Tibial artery (tissue), 4 donors: ENCODE measurements at regions not wholly inside any gene's neighbourhood (a gene's known extent, or its start where the extent isn't known, plus 50 kb on each side); places are given as distances from the start of the nearest gene placed in this dataset.
"Not testable (repeated sequence)": the region's sequence is repeated elsewhere in the genome, so short reads cannot be mapped to it uniquely, and the experiment has no call there.

Experiments
- DNase-seq, 2 donors: peaks; one replicate each; pipeline ENCODE4 v3.0.0-alpha.2; 2019
- H3K27ac ChIP-seq, 2 donors: fragments of 200-600 bp; sonication (generic) in 1 of 2; 1 replicate in 1 of 2; 2 replicates in 1 of 2; pipeline ENCODE4 v1.5.1; 2018 to 2019; ENCODE audit warnings: mild to moderate bottlenecking in 1 of 2
- H3K27me3 ChIP-seq, 2 donors: fragments of 200-600 bp; sonication (generic) in 1 of 2; one replicate each; pipeline versions ENCODE4 v1.5.1 to v1.6.0; 2016 to 2019
- H3K36me3 ChIP-seq, 3 donors: fragments of 200-600 bp; sonication (generic) in 2 of 3; one replicate each; pipeline ENCODE4 v1.5.1; 2016 to 2019; ENCODE audit warnings: mild to moderate bottlenecking in 2 of 3
- H3K4me1 ChIP-seq, 4 donors: fragments of 200-600 bp; sonication (generic) in 2 of 4; 1 replicate in 3 of 4; 2 replicates in 1 of 4; pipeline ENCODE4 v1.5.1; 2016 to 2019
- H3K4me3 ChIP-seq, 2 donors: fragments of 200-600 bp; sonication (generic) in 1 of 2; 1 replicate in 1 of 2; 2 replicates in 1 of 2; pipeline ENCODE4 v1.5.1; 2018 to 2019; ENCODE audit warnings: mild to moderate bottlenecking in 2 of 2
- H3K9me3 ChIP-seq, 3 donors: fragments of 200-600 bp; sonication (generic) in 1 of 3; one replicate each; pipeline ENCODE4 v1.5.1; 2016 to 2019
- intact Hi-C: fragments of 100-400 bp; cut with DNase I; formaldehyde crosslinking; loops from one replicate; pipeline ENCODE4 v1.15.0; 2023; ENCODE audit warnings: low total_unique reads
- TF ChIP-seq, protein P1 (sequence below), 2 experiments: fragments of 200-600 bp in 1 of 2; fragments of 450-650 bp in 1 of 2; IDR thresholded peaks; one replicate each; pipeline ENCODE4 v1.5.1; 2017 to 2019; ENCODE audit warnings: antibody characterized with exemption in 2 of 2, mild to moderate bottlenecking in 1 of 2, moderate library complexity in 1 of 2

DNA sequence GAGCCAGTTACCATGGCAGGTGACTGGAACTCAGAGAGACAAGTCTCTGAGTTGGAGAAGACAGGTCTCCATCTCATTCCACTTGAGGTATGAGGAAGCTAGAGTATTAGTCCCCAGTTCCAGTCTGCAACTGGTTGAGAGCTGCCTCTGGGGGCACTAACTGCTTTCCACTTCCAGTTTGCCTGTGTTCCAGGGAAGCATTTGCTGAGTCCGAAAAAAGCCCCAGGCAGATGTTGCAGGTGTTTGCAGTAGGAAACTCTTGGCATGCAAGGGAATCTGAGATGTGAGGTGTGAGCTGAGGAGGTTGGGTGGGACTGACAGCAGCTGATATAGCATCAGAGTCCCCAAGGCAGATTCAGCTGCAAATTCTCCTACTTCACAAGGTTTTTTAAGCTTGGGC is 272.2 kb upstream of the CASK start:
- Histone ChIP-seq H3K27me3 (no peaks in the 10 kb centered on the region), H3K4me3 (no peak overlapping the region), H3K36me3 (no peaks in the 10 kb centered on the region), H3K27ac (no peak overlapping the region), H3K9me3 (peaks cover 0 to 5% (median 0%) of the 10 kb centered on the region in 3 donors), H3K4me1 (no peaks in the 10 kb centered on the region)
- intact Hi-C loops: no loop called here
- TF ChIP-seq, protein P1, sequence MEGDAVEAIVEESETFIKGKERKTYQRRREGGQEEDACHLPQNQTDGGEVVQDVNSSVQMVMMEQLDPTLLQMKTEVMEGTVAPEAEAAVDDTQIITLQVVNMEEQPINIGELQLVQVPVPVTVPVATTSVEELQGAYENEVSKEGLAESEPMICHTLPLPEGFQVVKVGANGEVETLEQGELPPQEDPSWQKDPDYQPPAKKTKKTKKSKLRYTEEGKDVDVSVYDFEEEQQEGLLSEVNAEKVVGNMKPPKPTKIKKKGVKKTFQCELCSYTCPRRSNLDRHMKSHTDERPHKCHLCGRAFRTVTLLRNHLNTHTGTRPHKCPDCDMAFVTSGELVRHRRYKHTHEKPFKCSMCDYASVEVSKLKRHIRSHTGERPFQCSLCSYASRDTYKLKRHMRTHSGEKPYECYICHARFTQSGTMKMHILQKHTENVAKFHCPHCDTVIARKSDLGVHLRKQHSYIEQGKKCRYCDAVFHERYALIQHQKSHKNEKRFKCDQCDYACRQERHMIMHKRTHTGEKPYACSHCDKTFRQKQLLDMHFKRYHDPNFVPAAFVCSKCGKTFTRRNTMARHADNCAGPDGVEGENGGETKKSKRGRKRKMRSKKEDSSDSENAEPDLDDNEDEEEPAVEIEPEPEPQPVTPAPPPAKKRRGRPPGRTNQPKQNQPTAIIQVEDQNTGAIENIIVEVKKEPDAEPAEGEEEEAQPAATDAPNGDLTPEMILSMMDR (IDR thresholded peaks at IDR 0.05): no peak
- DNase-seq: no peak

DNA sequence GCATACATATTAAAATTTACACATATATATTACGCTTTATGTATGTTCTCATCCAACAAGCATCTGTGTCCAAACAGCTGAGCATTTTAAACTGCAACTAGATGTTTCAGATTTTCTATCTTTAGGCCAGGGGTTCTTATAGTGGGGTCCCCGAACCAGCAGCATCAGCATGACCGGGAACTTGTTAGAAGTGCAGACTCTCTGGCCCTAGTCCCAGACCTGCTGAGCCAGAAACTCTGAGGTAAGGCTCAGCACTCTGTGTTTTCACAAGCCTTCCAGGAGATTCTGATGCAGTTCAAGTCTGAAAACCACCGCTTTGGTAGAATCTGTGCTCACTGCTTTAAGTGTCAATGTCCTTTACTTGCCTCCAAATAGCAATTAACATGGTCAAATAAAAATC is 266.2 kb upstream of the CASK start:
- Histone ChIP-seq H3K9me3 (peaks cover 0 to 5% (median 0%) of the 10 kb centered on the region in 3 donors), H3K4me3 (no peak overlapping the region), H3K27ac (no peak overlapping the region), H3K27me3 (no peaks in the 10 kb centered on the region), H3K36me3 (no peaks in the 10 kb centered on the region), H3K4me1 (no peaks in the 10 kb centered on the region)
- intact Hi-C loops: no loop called here
- TF ChIP-seq, protein P1 (IDR thresholded peaks at IDR 0.05): no peak
- DNase-seq: no peak

DNA sequence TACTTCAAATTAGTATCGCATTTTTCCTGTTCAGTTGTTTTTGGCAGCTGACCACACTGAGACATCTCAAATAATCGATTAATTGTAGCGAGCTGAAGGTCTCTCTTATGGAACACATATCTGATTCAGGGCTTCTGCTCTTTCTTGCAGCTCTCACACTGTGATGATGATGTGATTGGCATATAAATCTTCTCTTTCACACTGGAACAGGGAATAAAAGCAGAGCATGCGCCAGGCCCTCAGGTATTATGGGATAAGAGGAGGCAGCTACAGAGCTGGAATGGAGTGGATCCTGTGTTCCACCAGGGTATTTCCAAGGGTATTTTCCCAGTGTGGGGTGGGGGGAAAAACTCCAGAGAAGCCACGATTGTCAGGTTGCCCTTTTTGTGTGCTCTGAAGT is 265.4 kb upstream of the CASK start:
- H3K36me3 ChIP-seq: no peaks in the 10 kb centered on the region
- H3K27ac ChIP-seq: no peak overlapping the region
- H3K9me3 ChIP-seq: peaks cover 0 to 5% (median 0%) of the 10 kb centered on the region in 3 donors
- TF ChIP-seq, protein P1 (IDR thresholded peaks at IDR 0.05): no peak
- intact Hi-C loops: no loop called here
- no peak overlapping the region for H3K4me3 ChIP-seq
- no peaks in the 10 kb centered on the region for H3K27me3 ChIP-seq
- H3K4me1 ChIP-seq: no peaks in the 10 kb centered on the region
- DNase-seq: no peak

DNA sequence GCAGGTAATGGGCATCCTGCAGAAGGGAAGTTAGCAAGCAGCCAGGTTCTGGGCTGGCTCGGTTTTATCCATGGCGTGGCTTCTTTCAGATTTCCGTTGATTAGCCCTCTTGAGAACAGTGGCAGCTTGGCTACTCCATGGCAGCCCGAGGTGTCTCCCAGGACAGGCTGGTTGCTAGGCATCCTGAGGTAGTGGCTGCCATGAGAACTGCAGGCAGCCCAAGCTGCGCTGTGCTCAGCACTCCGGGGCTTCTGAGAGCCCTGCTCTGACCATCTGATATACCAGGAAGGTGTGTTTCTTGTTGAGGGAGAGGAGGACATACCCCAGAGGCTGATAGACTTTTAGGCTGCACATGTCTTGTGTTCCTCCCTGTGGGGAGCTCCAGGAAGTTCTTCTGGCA is 253.4 kb upstream of the CASK start:
- Histone ChIP-seq H3K9me3 (no peaks in the 10 kb centered on the region), H3K27ac (no peak overlapping the region), H3K36me3 (no peaks in the 10 kb centered on the region), H3K4me3 (no peak overlapping the region), H3K27me3 (no peaks in the 10 kb centered on the region), H3K4me1 (no peaks in the 10 kb centered on the region)
- TF ChIP-seq, protein P1 (IDR thresholded peaks at IDR 0.05): no peak
- intact Hi-C loops: no loop called here
- no peak for DNase-seq

DNA sequence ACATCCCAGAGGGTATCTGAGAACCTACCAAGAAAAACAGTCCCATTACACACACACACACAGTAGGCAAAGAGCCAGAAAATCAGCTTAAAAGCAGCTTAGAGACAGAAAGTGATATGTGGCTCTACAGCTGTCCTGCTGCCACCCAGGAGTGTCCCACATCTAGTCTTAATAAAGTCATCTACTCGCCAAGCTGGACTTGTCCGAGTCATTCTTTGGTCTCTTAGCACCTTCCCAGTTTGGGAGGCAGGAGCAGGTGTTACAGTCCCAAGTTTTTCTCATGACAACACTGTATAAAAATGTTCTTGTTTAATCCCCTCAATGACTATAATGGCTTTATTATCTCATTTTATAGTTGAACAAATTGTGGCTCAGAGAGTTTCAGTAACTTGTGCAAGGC is 252.5 kb upstream of the CASK start:
- Histone ChIP-seq H3K27me3 (no peaks in the 10 kb centered on the region), H3K4me3 (no peak overlapping the region), H3K4me1 (no peaks in the 10 kb centered on the region), H3K27ac (no peak overlapping the region), H3K36me3 (no peaks in the 10 kb centered on the region), H3K9me3 (no peaks in the 10 kb centered on the region)
- intact Hi-C loops: no loop called here
- no peak for DNase-seq
- TF ChIP-seq, protein P1 (IDR thresholded peaks at IDR 0.05): no peak

DNA sequence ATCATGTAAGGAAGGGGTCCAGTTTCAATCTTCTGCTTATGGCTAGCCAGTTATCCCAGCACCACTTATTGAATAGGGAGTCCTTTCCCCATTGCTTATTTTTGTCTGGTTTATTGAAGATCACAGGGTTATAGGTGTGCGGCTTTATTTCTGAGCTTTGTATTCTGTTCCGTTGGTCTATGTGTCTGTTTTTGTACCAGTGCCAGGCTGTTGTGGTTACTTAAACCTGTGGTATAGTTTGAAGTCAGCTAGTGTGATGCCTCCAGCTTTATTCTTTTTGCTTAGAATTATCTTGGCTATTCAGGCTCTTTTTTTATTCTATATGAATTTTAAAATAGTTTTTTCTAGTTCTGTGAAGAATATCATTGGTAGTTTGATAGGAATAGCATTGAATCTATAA is 234.6 kb upstream of the CASK start:
- H3K27me3 ChIP-seq, DNase-seq, H3K4me3 ChIP-seq, H3K4me1 ChIP-seq, H3K36me3 ChIP-seq, H3K27ac ChIP-seq, intact Hi-C loops: not testable (repeated sequence)
- H3K9me3 ChIP-seq: peaks cover 0 to 19% (median 18%) of the 10 kb centered on the region in 3 donors
